Activated CD4-positive, alpha-beta T cell treated with anti-CD3 and anti-CD28 coated beads for 4 hours (primary cell): ENCODE measurements at regions not wholly inside any gene's neighbourhood (a gene's known extent, or its start where the extent isn't known, plus 50 kb on each side); places are given as distances from the start of the nearest gene placed in this dataset.

Experiments
- DNase-seq, 2 donors: peaks; one replicate each; pipeline ENCODE4 v3.0.0-alpha.2; 2020

DNA sequence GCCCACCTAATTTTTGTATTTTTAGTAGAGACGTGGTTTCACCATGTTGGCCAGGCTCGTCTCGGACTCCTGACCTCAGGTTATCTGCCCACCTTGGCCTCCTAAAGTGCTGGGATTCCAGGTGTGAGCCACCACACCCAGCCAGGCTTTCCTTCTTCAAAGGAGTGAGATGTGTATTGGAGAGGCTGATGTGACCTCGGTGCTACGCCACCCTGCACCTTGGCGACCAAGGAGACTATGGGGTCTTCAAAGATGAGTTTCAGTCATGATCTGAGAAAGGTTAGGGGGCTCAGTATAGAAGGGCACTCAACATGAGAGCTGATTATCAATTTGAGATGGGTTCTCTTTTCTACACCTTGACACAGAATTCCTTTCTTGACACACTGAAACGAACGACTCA, 284.2 kb upstream of the WWC1 start:
- DNase-seq = no peak

GRCh38 chr5:168008555-168008954, 282.9 kb upstream of the WWC1 start:
- no peak for DNase-seq

- no peak for DNase-seq
These were observed 280.3 kb upstream of the WWC1 start for GRCh38 chr5:168011096-168011495.

- DNase-seq = no peak
These were observed 279.4 kb upstream of the WWC1 start for GRCh38 chr5:168012006-168012405.

DNA sequence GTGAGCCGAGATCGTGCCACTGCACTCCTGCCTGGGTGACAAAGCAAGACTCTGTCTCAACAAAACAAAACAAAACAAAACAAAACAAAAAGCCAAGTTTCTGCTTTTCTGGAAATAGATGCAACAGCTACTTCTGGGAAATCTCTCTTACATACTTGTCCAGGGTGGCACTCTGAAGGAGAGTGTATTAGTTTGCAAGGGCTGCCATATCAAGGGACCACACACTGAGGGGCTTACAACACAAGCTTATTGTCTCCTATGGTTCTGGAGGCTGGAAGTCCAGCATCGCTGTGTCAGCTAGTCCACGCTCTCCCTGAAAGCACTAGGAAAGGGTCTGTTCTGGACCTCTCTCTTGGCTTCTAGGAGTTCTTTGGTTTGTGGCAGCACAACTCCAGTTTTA, 277.9 kb upstream of the WWC1 start:
- DNase-seq = no peak

GRCh38 chr5:168014433-168015123, 276.9 kb upstream of the WWC1 start:
- DNase-seq = no peak

DNA sequence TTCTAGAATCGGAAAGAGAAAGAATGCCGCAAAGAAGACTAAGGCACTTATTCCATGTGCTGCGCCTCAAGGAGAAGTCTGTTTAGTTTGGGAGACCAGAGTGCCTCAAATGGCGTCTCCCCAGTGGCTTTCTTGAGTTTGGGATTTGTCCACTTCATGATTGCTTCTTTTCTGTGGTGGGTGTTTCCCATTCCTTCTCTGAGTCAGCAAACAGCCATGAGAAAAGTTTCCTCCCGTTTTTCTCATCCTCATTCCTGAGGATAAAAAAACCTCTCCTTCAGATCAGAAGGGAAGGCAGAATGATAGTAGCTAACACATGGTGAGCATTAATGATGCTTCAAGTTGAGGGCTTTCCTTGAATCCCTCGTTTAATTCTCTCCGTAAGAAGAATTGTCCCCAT, 275.9 kb upstream of the WWC1 start:
- DNase-seq = no peak

- DNase-seq = no peak
These were observed 274.1 kb upstream of the WWC1 start for GRCh38 chr5:168017313-168017712.

- no peak for DNase-seq
These were observed 272.3 kb upstream of the WWC1 start for GRCh38 chr5:168019143-168019542.

- DNase-seq = no peak
These were observed 270.7 kb upstream of the WWC1 start for GRCh38 chr5:168020542-168021294.

GRCh38 chr5:168022446-168023169, 268.8 kb upstream of the WWC1 start:
- DNase-seq = no peak

GRCh38 chr5:168023191-168023590, 268.3 kb upstream of the WWC1 start:
- DNase-seq = no peak

GRCh38 chr5:168024306-168024705, 267.1 kb upstream of the WWC1 start:
- no peak for DNase-seq

DNA sequence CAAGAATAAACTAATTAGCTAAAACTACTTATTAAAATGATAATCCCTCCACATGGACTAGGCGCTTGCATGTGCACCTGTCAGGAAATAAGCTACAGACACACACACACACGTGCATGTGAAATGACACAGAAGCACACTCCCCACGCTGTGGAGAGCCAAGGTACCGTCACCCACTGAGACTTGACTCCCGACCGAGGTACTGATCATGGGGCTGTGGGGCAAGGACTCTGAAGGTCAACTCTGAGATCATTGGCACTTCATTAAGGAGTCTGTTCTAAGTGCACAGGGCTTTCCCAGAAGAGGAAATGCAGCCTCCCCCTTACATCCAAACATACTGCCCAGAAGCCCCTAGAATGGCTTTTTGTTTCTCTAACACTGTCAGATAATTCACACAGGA, 264.4 kb upstream of the WWC1 start:
- no peak for DNase-seq

GRCh38 chr5:168030912-168031311, 260.5 kb upstream of the WWC1 start:
- DNase-seq = no peak

GRCh38 chr5:168031614-168032013, 259.8 kb upstream of the WWC1 start:
- no peak for DNase-seq

- DNase-seq = no peak
These were observed 252.4 kb upstream of the WWC1 start for GRCh38 chr5:168039039-168039438.

DNA sequence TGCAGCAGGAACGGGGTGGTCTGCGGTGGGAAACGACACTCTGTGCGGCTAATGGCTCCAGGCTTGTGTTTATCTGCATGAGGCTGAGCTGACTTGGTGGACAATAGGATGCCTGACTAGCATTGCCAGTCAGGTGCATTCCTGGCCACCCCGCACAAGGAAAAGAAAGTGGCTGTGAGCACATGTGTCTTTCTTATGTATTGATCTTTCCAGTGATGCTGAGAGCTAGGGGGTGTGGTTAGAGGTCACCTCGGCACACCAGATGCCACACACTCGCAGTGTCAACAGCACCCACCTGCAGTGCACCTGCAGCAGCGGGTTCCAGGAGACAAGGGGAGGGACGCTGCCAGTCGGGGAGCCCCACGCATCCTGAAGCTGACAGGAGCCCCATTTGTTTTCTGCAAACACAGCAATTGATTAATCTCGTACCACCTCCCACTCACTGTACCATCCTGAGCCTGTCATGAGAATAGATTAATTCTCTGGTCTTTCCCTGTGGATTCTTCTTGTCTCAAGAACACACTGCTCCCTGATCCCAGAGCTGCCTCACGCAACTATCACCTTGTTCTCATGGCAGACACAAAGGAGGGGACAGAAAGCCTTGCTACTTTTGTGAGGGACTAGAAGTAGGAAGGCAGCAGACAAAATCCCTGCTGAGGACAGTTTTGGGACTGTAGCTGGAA, 251.7 kb upstream of the WWC1 start:
- DNase-seq = no peak

DNA sequence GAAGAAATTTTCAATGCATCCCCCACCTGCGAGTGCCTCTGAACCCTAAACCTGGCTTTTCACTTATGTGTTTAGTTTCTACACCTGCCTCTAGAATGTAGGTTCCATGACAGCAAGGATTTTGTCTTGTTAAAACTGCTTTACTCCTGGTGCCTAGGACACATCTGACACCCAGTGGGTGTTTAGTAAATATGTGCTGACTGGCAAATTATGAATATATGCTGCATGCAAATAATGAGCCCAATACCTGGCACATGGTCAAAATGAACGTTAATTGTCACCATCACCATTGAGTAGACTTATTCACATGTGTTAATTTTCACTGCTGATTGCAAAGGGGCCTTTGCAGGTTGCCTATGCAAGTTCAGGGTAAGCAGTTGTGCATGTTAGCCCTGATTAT, 249.9 kb upstream of the WWC1 start:
- DNase-seq = no peak

GRCh38 chr5:168042284-168043068, 249.0 kb upstream of the WWC1 start:
- no peak for DNase-seq

- DNase-seq = no peak
These were observed 245.3 kb upstream of the WWC1 start for GRCh38 chr5:168046163-168046562.

- DNase-seq = no peak
These were observed 244.3 kb upstream of the WWC1 start for GRCh38 chr5:168047043-168047668.
